SU-DHL-6 (cell line): ENCODE measurements at regions not wholly inside any gene's neighbourhood (a gene's known extent, or its start where the extent isn't known, plus 50 kb on each side); places are given as distances from the start of the nearest gene placed in this dataset.

Experiments
- EZH2phosphoT487 ChIP-seq: fragments of 200-600 bp; sonication (generic), shearing (Covaris generic); conservative IDR thresholded peaks from 2 replicates; pipeline ENCODE4 v1.6.1; 2018; ENCODE audit warnings: mild to moderate bottlenecking, antibody characterized with exemption, low read length, moderate library complexity, mixed read lengths
- TF ChIP-seq, protein P1 (sequence below): fragments of 200-600 bp; sonication (generic); IDR thresholded peaks from one replicate; pipeline ENCODE4 v1.5.1; 2017; ENCODE audit warnings: antibody characterized with exemption, mild to moderate bottlenecking, low read length, moderate library complexity; ENCODE audit not compliant: insufficient read depth, poor library complexity, severe bottlenecking

DNA sequence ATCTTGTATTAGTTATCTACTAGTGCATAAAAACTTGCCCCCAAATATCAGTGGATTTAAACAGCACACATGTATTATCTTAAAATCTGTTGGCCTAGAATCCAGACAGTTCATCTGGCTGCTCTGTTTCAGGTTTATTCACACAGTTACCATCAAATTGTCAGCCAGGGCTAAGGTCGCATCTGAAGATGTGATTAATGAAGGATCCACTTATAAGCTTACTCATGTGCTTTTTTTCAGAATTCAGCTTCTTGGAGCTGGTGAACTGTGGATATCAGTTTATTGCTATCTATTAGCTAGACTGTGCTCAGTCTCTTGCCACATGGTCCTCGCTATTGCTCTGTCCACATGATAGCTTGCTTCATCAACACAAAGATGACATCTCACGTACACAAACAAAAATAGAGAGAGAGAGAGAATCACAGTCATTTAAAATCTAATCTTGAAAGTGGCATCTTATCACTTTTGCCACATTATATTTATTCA is 81.5 kb downstream of the PRDM9 start:
- TF ChIP-seq, protein P1, sequence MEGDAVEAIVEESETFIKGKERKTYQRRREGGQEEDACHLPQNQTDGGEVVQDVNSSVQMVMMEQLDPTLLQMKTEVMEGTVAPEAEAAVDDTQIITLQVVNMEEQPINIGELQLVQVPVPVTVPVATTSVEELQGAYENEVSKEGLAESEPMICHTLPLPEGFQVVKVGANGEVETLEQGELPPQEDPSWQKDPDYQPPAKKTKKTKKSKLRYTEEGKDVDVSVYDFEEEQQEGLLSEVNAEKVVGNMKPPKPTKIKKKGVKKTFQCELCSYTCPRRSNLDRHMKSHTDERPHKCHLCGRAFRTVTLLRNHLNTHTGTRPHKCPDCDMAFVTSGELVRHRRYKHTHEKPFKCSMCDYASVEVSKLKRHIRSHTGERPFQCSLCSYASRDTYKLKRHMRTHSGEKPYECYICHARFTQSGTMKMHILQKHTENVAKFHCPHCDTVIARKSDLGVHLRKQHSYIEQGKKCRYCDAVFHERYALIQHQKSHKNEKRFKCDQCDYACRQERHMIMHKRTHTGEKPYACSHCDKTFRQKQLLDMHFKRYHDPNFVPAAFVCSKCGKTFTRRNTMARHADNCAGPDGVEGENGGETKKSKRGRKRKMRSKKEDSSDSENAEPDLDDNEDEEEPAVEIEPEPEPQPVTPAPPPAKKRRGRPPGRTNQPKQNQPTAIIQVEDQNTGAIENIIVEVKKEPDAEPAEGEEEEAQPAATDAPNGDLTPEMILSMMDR = no peak
- TF ChIP-seq EZH2phosphoT487 = no peak
